Gastrocnemius medialis (tissue), 4 donors: ENCODE measurements at regions not wholly inside any gene's neighbourhood (a gene's known extent, or its start where the extent isn't known, plus 50 kb on each side); places are given as distances from the start of the nearest gene placed in this dataset.

Experiments used
- ATAC-seq, 2 donors: fragments of 150-250 bp; one replicate each; pipeline ENCODE4 v1.9.1; 2016
- DNase-seq, 2 donors: peaks; one replicate each; pipeline ENCODE4 v3.0.0-alpha.2; 2019
- H3K27ac ChIP-seq, 4 donors: fragments of 200-600 bp; sonication (generic); 1 replicate in 1 of 4; 2 replicates in 3 of 4; pipeline ENCODE4 v1.5.1; 2016 to 2018; ENCODE audit warnings: mild to moderate bottlenecking in 2 of 4, moderate library complexity in 1 of 4
- H3K27me3 ChIP-seq, 3 donors: fragments of 200-600 bp; sonication (generic) in 2 of 3; 1 replicate in 1 of 3; 2 replicates in 2 of 3; pipeline versions ENCODE4 v1.5.1 to v1.6.0; 2016 to 2019; ENCODE audit warnings: mild to moderate bottlenecking in 1 of 3, moderate library complexity in 1 of 3
- H3K36me3 ChIP-seq, 2 donors: fragments of 200-600 bp; sonication (generic) in 1 of 2; one replicate each; pipeline ENCODE4 v1.5.1; 2017 to 2018
- H3K4me1 ChIP-seq, 2 donors: fragments of 200-600 bp; sonication (generic) in 1 of 2; one replicate each; pipeline ENCODE4 v1.5.1; 2016 to 2017; ENCODE audit warnings: mild to moderate bottlenecking in 2 of 2
- H3K4me3 ChIP-seq, 4 donors: fragments of 200-600 bp; sonication (generic) in 3 of 4; 1 replicate in 1 of 4; 2 replicates in 3 of 4; pipeline ENCODE4 v1.5.1; 2016 to 2019; ENCODE audit warnings: mild to moderate bottlenecking in 2 of 4
- H3K9me3 ChIP-seq, 3 donors: fragments of 200-600 bp; sonication (generic) in 2 of 3; 1 replicate in 1 of 3; 2 replicates in 2 of 3; pipeline ENCODE4 v1.5.1; 2016 to 2019
- CTCF ChIP-seq, 5 experiments: fragments of 450-650 bp in 3 of 5; fragments of 200-600 bp in 2 of 5; sonication (generic) in 2 of 5; IDR thresholded peaks in 4 of 5; conservative IDR thresholded peaks in 1 of 5; 1 replicate in 4 of 5; 2 replicates in 1 of 5; pipeline ENCODE4 v1.5.1; 2016 to 2019; ENCODE audit warnings: antibody characterized with exemption in 5 of 5, mild to moderate bottlenecking in 3 of 5, moderate library complexity in 3 of 5
- POLR2A ChIP-seq, 2 donors: fragments of 450-650 bp; IDR thresholded peaks; one replicate each; pipeline ENCODE4 v1.6.1; 2017; ENCODE audit warnings: antibody characterized with exemption in 2 of 2, mild to moderate bottlenecking in 2 of 2, moderate library complexity in 2 of 2
- in situ Hi-C, 4 donors: fragments of 200-750 bp; cut with MboI; loops; one replicate each; pipeline versions ENCODE4 v1.15.0 to v1.8.0; 2017; ENCODE audit warnings: low sequenced_read_pairs in 4 of 4
- intact Hi-C: fragments of 100-400 bp; cut with DNase I; formaldehyde crosslinking; loops from one replicate; pipeline ENCODE4 v1.15.1; 2023; ENCODE audit warnings: low total_unique reads

GRCh38 chr6:78618970-78619369, 248.4 kb upstream of the IRAK1BP1 start:
- Histone ChIP-seq H3K9me3 (no peaks in the 10 kb centered on the region), H3K27me3 (no peaks in the 10 kb centered on the region), H3K27ac (no peak overlapping the region), H3K4me3 (no peak overlapping the region), H3K36me3 (no peaks in the 10 kb centered on the region), H3K4me1 (no peaks in the 10 kb centered on the region)
- in situ Hi-C loops, result no loop called here
- intact Hi-C loops, result no loop called here
- DNase-seq, result no peak
- no peak for TF ChIP-seq CTCF (IDR thresholded peaks at IDR 0.05 in 4 of 5, conservative IDR thresholded peaks at IDR 0.05 in 1 of 5)
- TF ChIP-seq POLR2A (IDR thresholded peaks at IDR 0.05), result no peak
- no peak for ATAC-seq

GRCh38 chr6:78623554-78623953, 243.8 kb upstream of the IRAK1BP1 start:
- H3K4me1 ChIP-seq, result no peaks in the 10 kb centered on the region
- no peak overlapping the region for H3K27ac ChIP-seq
- no peak overlapping the region for H3K4me3 ChIP-seq
- ATAC-seq, result no peak
- TF ChIP-seq CTCF (IDR thresholded peaks at IDR 0.05 in 4 of 5, conservative IDR thresholded peaks at IDR 0.05 in 1 of 5) (no peak), POLR2A (IDR thresholded peaks at IDR 0.05) (no peak)
- intact Hi-C loops, result no loop called here
- no peaks in the 10 kb centered on the region for H3K27me3 ChIP-seq
- H3K9me3 ChIP-seq, result no peaks in the 10 kb centered on the region
- DNase-seq, result no peak
- in situ Hi-C loops, result no loop called here
- no peaks in the 10 kb centered on the region for H3K36me3 ChIP-seq

- TF ChIP-seq CTCF (IDR thresholded peaks at IDR 0.05 in 4 of 5, conservative IDR thresholded peaks at IDR 0.05 in 1 of 5), result no peak
- TF ChIP-seq POLR2A (IDR thresholded peaks at IDR 0.05), result no peak
- Histone ChIP-seq H3K9me3 (no peaks in the 10 kb centered on the region), H3K4me1 (no peaks in the 10 kb centered on the region), H3K4me3 (peak overlapping the region in 2 of 4 donors; percentile 25), H3K27ac (no peak overlapping the region), H3K36me3 (no peaks in the 10 kb centered on the region), H3K27me3 (peaks cover 0 to 7% (median 0%) of the 10 kb centered on the region in 3 donors)
- DNase-seq, result no peak
- no peak for ATAC-seq
- intact Hi-C loops, result no loop called here
- in situ Hi-C loops, result no loop called here
These were observed 238.1 kb upstream of the IRAK1BP1 start for GRCh38 chr6:78629154-78629721.

- DNase-seq (no peak), ATAC-seq (no peak)
- no peak overlapping the region for H3K27ac ChIP-seq
- H3K4me3 ChIP-seq, result no peak overlapping the region
- intact Hi-C loops (no loop called here), in situ Hi-C loops (no loop called here)
- H3K4me1 ChIP-seq, result no peaks in the 10 kb centered on the region
- H3K9me3 ChIP-seq, result no peaks in the 10 kb centered on the region
- no peaks in the 10 kb centered on the region for H3K36me3 ChIP-seq
- TF ChIP-seq POLR2A (IDR thresholded peaks at IDR 0.05), result no peak
- no peak for TF ChIP-seq CTCF (IDR thresholded peaks at IDR 0.05 in 4 of 5, conservative IDR thresholded peaks at IDR 0.05 in 1 of 5)
- peaks cover 0 to 7% (median 0%) of the 10 kb centered on the region in 3 donors for H3K27me3 ChIP-seq
These were observed 237.5 kb upstream of the IRAK1BP1 start for GRCh38 chr6:78629836-78630235.

GRCh38 chr6:78631976-78632375, 235.4 kb upstream of the IRAK1BP1 start:
- Histone ChIP-seq H3K9me3 (no peaks in the 10 kb centered on the region), H3K4me3 (no peak overlapping the region), H3K27ac (no peak overlapping the region), H3K36me3 (no peaks in the 10 kb centered on the region), H3K27me3 (peaks cover 0 to 7% (median 0%) of the 10 kb centered on the region in 3 donors), H3K4me1 (no peaks in the 10 kb centered on the region)
- DNase-seq, result no peak
- TF ChIP-seq CTCF (IDR thresholded peaks at IDR 0.05 in 4 of 5, conservative IDR thresholded peaks at IDR 0.05 in 1 of 5), result no peak
- TF ChIP-seq POLR2A (IDR thresholded peaks at IDR 0.05), result no peak
- intact Hi-C loops (no loop called here), in situ Hi-C loops (no loop called here)
- no peak for ATAC-seq
